H9 (cell line): ENCODE measurements at regions not wholly inside any gene's neighbourhood (a gene's known extent, or its start where the extent isn't known, plus 50 kb on each side); places are given as distances from the start of the nearest gene placed in this dataset.

Experiments used
- DNase-seq: peaks from one replicate; pipeline ENCODE4 v3.0.0-alpha.2; 2017
- H2AFZ ChIP-seq: one replicate; pipeline ENCODE4 v1.6.1; 2013; ENCODE audit warnings: mild to moderate bottlenecking, low read length, control low read depth, moderate library complexity
- H2AK5ac ChIP-seq: 2 replicates; pipeline ENCODE4 v1.6.1; 2013; ENCODE audit warnings: low read length, control low read depth, mixed read lengths; ENCODE audit not compliant: insufficient read length
- H2BK120ac ChIP-seq: one replicate; pipeline ENCODE4 v1.6.1; 2013; ENCODE audit warnings: low read depth, mild to moderate bottlenecking, low read length, control low read depth, inconsistent platforms; ENCODE audit not compliant: poor library complexity, severe bottlenecking
- H2BK12ac ChIP-seq: 2 replicates; pipeline ENCODE4 v1.6.1; 2013; ENCODE audit warnings: low read length, control low read depth, mixed read lengths, low read depth; ENCODE audit not compliant: insufficient read length
- H2BK15ac ChIP-seq: 2 replicates; pipeline ENCODE4 v1.6.1; 2013; ENCODE audit warnings: low read depth, low read length, control low read depth
- H2BK20ac ChIP-seq: one replicate; pipeline ENCODE4 v1.6.1; 2013; ENCODE audit warnings: low read depth, mild to moderate bottlenecking, low read length, control low read depth, inconsistent platforms; ENCODE audit not compliant: poor library complexity, severe bottlenecking
- H2BK5ac ChIP-seq: 2 replicates; pipeline ENCODE4 v1.6.1; 2013; ENCODE audit warnings: low read length, control low read depth, mixed read lengths; ENCODE audit not compliant: insufficient read length
- H3K14ac ChIP-seq: 2 replicates; pipeline ENCODE4 v1.6.1; 2013; ENCODE audit warnings: low read length, control low read depth; ENCODE audit not compliant: insufficient read depth
- H3K18ac ChIP-seq: 2 replicates; pipeline ENCODE4 v1.6.1; 2013; ENCODE audit warnings: low read depth, mild to moderate bottlenecking, mixed read lengths, low read length, control low read depth; ENCODE audit not compliant: insufficient read length
- H3K23ac ChIP-seq: 2 replicates; pipeline ENCODE4 v1.6.1; 2013; ENCODE audit warnings: low read length, control low read depth, mixed read lengths, low read depth; ENCODE audit not compliant: insufficient read length
- H3K23me2 ChIP-seq: 2 replicates; pipeline ENCODE4 v1.6.1; 2013; ENCODE audit warnings: low read depth, mild to moderate bottlenecking, mixed read lengths, low read length, control low read depth; ENCODE audit not compliant: insufficient read length, poor library complexity, severe bottlenecking
- H3K27ac ChIP-seq: 2 replicates; pipeline ENCODE4 v1.5.1; 2013; ENCODE audit warnings: low read length, control low read depth, mixed read lengths, low read depth; ENCODE audit not compliant: insufficient read length
- H3K27me3 ChIP-seq: 2 replicates; pipeline ENCODE4 v1.6.1; 2013; ENCODE audit warnings: low read length, control low read depth, inconsistent platforms; ENCODE audit not compliant: insufficient read depth
- H3K4ac ChIP-seq: 2 replicates; pipeline ENCODE4 v1.6.1; 2013; ENCODE audit warnings: low read depth, mild to moderate bottlenecking, control low read depth, inconsistent platforms, low read length, moderate library complexity
- H3K4me1 ChIP-seq: 2 replicates; pipeline ENCODE4 v1.6.1; 2013; ENCODE audit warnings: low read length, control low read depth, inconsistent platforms; ENCODE audit not compliant: insufficient read depth
- H3K4me2 ChIP-seq: 2 replicates; pipeline ENCODE4 v1.6.1; 2013; ENCODE audit warnings: low read length, control low read depth, mixed read lengths; ENCODE audit not compliant: insufficient read length, insufficient read depth
- H3K56ac ChIP-seq: 2 replicates; pipeline ENCODE4 v1.6.1; 2013; ENCODE audit warnings: low read depth, mild to moderate bottlenecking, mixed read lengths, low read length, control low read depth; ENCODE audit not compliant: insufficient read length
- H3K79me1 ChIP-seq: 2 replicates; pipeline ENCODE4 v1.6.1; 2013; ENCODE audit warnings: low read depth, mild to moderate bottlenecking, moderate library complexity, low read length, control low read depth, inconsistent platforms; ENCODE audit not compliant: insufficient read depth, poor library complexity, severe bottlenecking
- H3K79me2 ChIP-seq: 2 replicates; pipeline ENCODE4 v1.6.1; 2013; ENCODE audit warnings: low read length, control low read depth, inconsistent platforms; ENCODE audit not compliant: insufficient read depth
- H3K9ac ChIP-seq: 2 replicates; pipeline ENCODE4 v1.6.1; 2013; ENCODE audit warnings: low read length, control low read depth, mixed read lengths; ENCODE audit not compliant: insufficient read length; ENCODE audit errors: extremely low read depth
- H3K9me3 ChIP-seq: one replicate; pipeline ENCODE4 v1.6.1; 2013; ENCODE audit warnings: low read depth, low read length, inconsistent platforms; ENCODE audit not compliant: control insufficient read depth
- H3T11ph ChIP-seq: one replicate; pipeline ENCODE4 v1.6.1; 2013; ENCODE audit warnings: mild to moderate bottlenecking, low read length, control low read depth, inconsistent platforms
- H4K20me1 ChIP-seq: one replicate; pipeline ENCODE4 v1.6.1; 2013; ENCODE audit not compliant: control insufficient read depth, insufficient read length, insufficient read depth
- H4K5ac ChIP-seq: 2 replicates; pipeline ENCODE4 v1.6.1; 2013; ENCODE audit warnings: low read depth, mild to moderate bottlenecking, mixed read lengths, low read length, control low read depth; ENCODE audit not compliant: insufficient read length
- H4K8ac ChIP-seq: replicated peaks from 2 replicates; pipeline ENCODE4 v1.6.1; 2013; ENCODE audit warnings: low read length, control low read depth, mixed read lengths, low read depth; ENCODE audit not compliant: insufficient read length
- H4K91ac ChIP-seq: 2 replicates; pipeline ENCODE4 v1.6.1; 2013; ENCODE audit warnings: low read depth, mild to moderate bottlenecking, moderate library complexity, mixed read lengths, low read length, control low read depth; ENCODE audit not compliant: insufficient read length
- H3K27ac Mint-ChIP-seq, 3 experiments: 2 replicates in 2 of 3; 3 replicates in 1 of 3; pipeline ENCODE4 v1.8.0; 2020 to 2021; ENCODE audit warnings: mixed read lengths in 3 of 3, mild to moderate bottlenecking in 1 of 3, moderate library complexity in 1 of 3
- H3K27me3 Mint-ChIP-seq: 2 replicates; pipeline ENCODE4 v1.8.0; 2021; ENCODE audit warnings: low read depth, mild to moderate bottlenecking, moderate library complexity, mixed read lengths
- H3K36me3 Mint-ChIP-seq, 3 experiments: 2 replicates in 2 of 3; 3 replicates in 1 of 3; pipeline ENCODE4 v1.8.0; 2020 to 2021; ENCODE audit warnings: low read depth in 3 of 3, mixed read lengths in 3 of 3; ENCODE audit not compliant: insufficient read depth in 1 of 3
- H3K4me1 Mint-ChIP-seq, 2 experiments: 2 replicates each; pipeline ENCODE4 v1.8.0; 2020; ENCODE audit warnings: mixed read lengths in 2 of 2
- H3K4me3 Mint-ChIP-seq, 2 experiments: 2 replicates in 1 of 2; 3 replicates in 1 of 2; pipeline ENCODE4 v1.8.0; 2020 to 2021; ENCODE audit warnings: mild to moderate bottlenecking in 2 of 2, mixed read lengths in 2 of 2, moderate library complexity in 1 of 2
- H3K9me3 Mint-ChIP-seq, 2 experiments: 2 replicates in 1 of 2; 3 replicates in 1 of 2; pipeline ENCODE4 v1.8.0; 2020; ENCODE audit warnings: mild to moderate bottlenecking in 2 of 2, mixed read lengths in 2 of 2, moderate library complexity in 1 of 2
- WGBS: extraction: QIAGEN DNeasy Blood & Tissue Kit; methylation state at CpG from one replicate; pipeline ENCODE4 v1.1.7; 2013; ENCODE audit warnings: missing lambda C conversion rate, low lambda C conversion rate, mixed read lengths; ENCODE audit not compliant: insufficient read length; ENCODE audit errors: extremely low coverage; 5-methylcytosine and 5-hydroxymethylcytosine counted together
- TF ChIP-seq, protein P1 (sequence below): fragments of 200-600 bp; sonication (generic); conservative IDR thresholded peaks from 3 replicates; pipeline ENCODE4 v1.8.0; 2021; ENCODE audit warnings: antibody characterized with exemption, mild to moderate bottlenecking

- no CpG with 5 or more reads among the region's 2 CpGs for WGBS
- H3K4me1 Mint-ChIP-seq, result peaks cover 0 to 2% of the 10 kb centered on the region in 2 experiments; a peak in 1 of 4 replicates
Observed at GRCh38 chr13:39259371-39260140, 221.3 kb downstream of the NHLRC3 start.

More at GRCh38 chr13:39259371-39260140, 221.3 kb downstream of the NHLRC3 start:
- Histone ChIP-seq H3K18ac (no peak overlapping the region), H3K56ac (no peak overlapping the region), H3K79me2 (no peaks in the 10 kb centered on the region), H2BK5ac (no peak overlapping the region), H4K20me1 (no peaks in the 10 kb centered on the region), H3K27me3 (no peaks in the 10 kb centered on the region), H2BK15ac (no peak overlapping the region), H3K23me2 (no peaks in the 10 kb centered on the region), H4K8ac (no peak overlapping the region), H3K27ac (no peak overlapping the region), H3T11ph (no peak overlapping the region), H2BK120ac (no peak overlapping the region), H3K4me1 (no peaks in the 10 kb centered on the region), H3K4ac (no peak overlapping the region), H4K91ac (no peak overlapping the region), H2AK5ac (no peak overlapping the region), H2BK20ac (no peak overlapping the region), H3K23ac (no peak overlapping the region), H3K9ac (no peak overlapping the region), H2AFZ (no peak overlapping the region), H3K14ac (no peak overlapping the region), H3K4me2 (no peak overlapping the region), H3K79me1 (no peaks in the 10 kb centered on the region), H4K5ac (no peak overlapping the region), H3K9me3 (no peaks in the 10 kb centered on the region), H2BK12ac (no peak overlapping the region)
- no peak overlapping the region for H3K27ac Mint-ChIP-seq
- TF ChIP-seq, protein P1, sequence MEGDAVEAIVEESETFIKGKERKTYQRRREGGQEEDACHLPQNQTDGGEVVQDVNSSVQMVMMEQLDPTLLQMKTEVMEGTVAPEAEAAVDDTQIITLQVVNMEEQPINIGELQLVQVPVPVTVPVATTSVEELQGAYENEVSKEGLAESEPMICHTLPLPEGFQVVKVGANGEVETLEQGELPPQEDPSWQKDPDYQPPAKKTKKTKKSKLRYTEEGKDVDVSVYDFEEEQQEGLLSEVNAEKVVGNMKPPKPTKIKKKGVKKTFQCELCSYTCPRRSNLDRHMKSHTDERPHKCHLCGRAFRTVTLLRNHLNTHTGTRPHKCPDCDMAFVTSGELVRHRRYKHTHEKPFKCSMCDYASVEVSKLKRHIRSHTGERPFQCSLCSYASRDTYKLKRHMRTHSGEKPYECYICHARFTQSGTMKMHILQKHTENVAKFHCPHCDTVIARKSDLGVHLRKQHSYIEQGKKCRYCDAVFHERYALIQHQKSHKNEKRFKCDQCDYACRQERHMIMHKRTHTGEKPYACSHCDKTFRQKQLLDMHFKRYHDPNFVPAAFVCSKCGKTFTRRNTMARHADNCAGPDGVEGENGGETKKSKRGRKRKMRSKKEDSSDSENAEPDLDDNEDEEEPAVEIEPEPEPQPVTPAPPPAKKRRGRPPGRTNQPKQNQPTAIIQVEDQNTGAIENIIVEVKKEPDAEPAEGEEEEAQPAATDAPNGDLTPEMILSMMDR, result no peak
- DNase-seq, result no peak
- no peak overlapping the region for H3K4me3 Mint-ChIP-seq
- H3K27me3 Mint-ChIP-seq, result peaks cover 2% of the 10 kb centered on the region; the same call in 1 of the 2 replicates
- no peaks in the 10 kb centered on the region for H3K36me3 Mint-ChIP-seq
- H3K9me3 Mint-ChIP-seq, result no peaks in the 10 kb centered on the region; a peak in 1 of 5 replicates
